Breast epithelium (tissue), 3 donors: ENCODE measurements at regions not wholly inside any gene's neighbourhood (a gene's known extent, or its start where the extent isn't known, plus 50 kb on each side); places are given as distances from the start of the nearest gene placed in this dataset.

ENCODE experiments used
- CTCF ChIP-seq, 3 donors: fragments of 450-650 bp; IDR thresholded peaks; one replicate each; pipeline ENCODE4 v1.5.1; 2016 to 2017; ENCODE audit warnings: antibody characterized with exemption in 3 of 3, mild to moderate bottlenecking in 3 of 3, moderate library complexity in 3 of 3
- POLR2AphosphoS5 ChIP-seq, 3 donors: sonication (generic); formaldehyde crosslinking; IDR thresholded peaks; one replicate each; pipeline ENCODE4 v1.6.1; 2017; ENCODE audit warnings: antibody characterized with exemption in 3 of 3

- no peak for TF ChIP-seq CTCF (IDR thresholded peaks at IDR 0.05)
- no peak for TF ChIP-seq POLR2AphosphoS5 (IDR thresholded peaks at IDR 0.05)
Measured at GRCh38 chr4:81604683-81605218, 133.0 kb upstream of the RASGEF1B start.
